GM19372 (cell line): ENCODE measurements at regions not wholly inside any gene's neighbourhood (a gene's known extent, or its start where the extent isn't known, plus 50 kb on each side); places are given as distances from the start of the nearest gene placed in this dataset.
A peak's percentile ranks its signal among the peaks of the same experiment; 100 is the strongest.

ENCODE experiments used
- ATAC-seq: cut with Tn5 transposase; IDR thresholded peaks from one replicate; pipeline ENCODE4 v1.9.1; 2021; ENCODE audit warnings: mild to moderate bottlenecking, low read depth, moderate library complexity; ENCODE audit not compliant: unreplicated experiment

- no peak for ATAC-seq
Measured at GRCh38 chr9:27861887-27862286, 288.6 kb upstream of the C9orf72 start.

- no peak for ATAC-seq
Measured at GRCh38 chr9:27864644-27865438, 291.6 kb upstream of the C9orf72 start.

GRCh38 chr9:27866741-27867140 lies 293.5 kb upstream of the C9orf72 start:
- ATAC-seq, result no peak

- no peak for ATAC-seq
Measured at GRCh38 chr9:27870404-27870803, 297.1 kb upstream of the C9orf72 start.

GRCh38 chr9:27880156-27880555 lies 306.9 kb upstream of the C9orf72 start:
- ATAC-seq, result no peak

- no peak for ATAC-seq
Measured at GRCh38 chr9:27880635-27881034, 307.4 kb upstream of the C9orf72 start.

- peak; percentile 90 for ATAC-seq
Measured at GRCh38 chr9:27888661-27889295, 315.5 kb upstream of the C9orf72 start.

- no peak for ATAC-seq
Measured at GRCh38 chr9:27924502-27924901, 351.2 kb upstream of the C9orf72 start.

GRCh38 chr9:27925815-27926214 lies 352.5 kb upstream of the C9orf72 start:
- ATAC-seq, result no peak

GRCh38 chr9:27929841-27930240 lies 356.6 kb upstream of the C9orf72 start:
- no peak for ATAC-seq

GRCh38 chr9:27933210-27934025 lies 360.1 kb upstream of the C9orf72 start:
- ATAC-seq, result no peak

GRCh38 chr9:27934471-27934870 lies 361.2 kb upstream of the C9orf72 start:
- ATAC-seq, result no peak

GRCh38 chr9:27939186-27939585 lies 365.9 kb upstream of the C9orf72 start:
- ATAC-seq, result no peak

GRCh38 chr9:27940535-27940934 lies 367.3 kb upstream of the C9orf72 start:
- no peak for ATAC-seq

- no peak for ATAC-seq
Measured at GRCh38 chr9:27943501-27943900, 370.2 kb upstream of the C9orf72 start.

GRCh38 chr9:27945386-27945785 lies 372.1 kb upstream of the C9orf72 start:
- no peak for ATAC-seq

- ATAC-seq, result no peak
Measured at GRCh38 chr9:27950382-27950781, 377.1 kb upstream of the C9orf72 start.

- ATAC-seq, result no peak
Measured at GRCh38 chr9:27954858-27955257, 381.6 kb upstream of the C9orf72 start.

GRCh38 chr9:27963836-27964235 lies 390.6 kb upstream of the C9orf72 start:
- ATAC-seq, result no peak

GRCh38 chr9:27967210-27967609 lies 393.9 kb upstream of the C9orf72 start:
- no peak for ATAC-seq

- no peak for ATAC-seq
Measured at GRCh38 chr9:27977931-27978330, 404.6 kb upstream of the C9orf72 start.
